ENCODE measurements at regions not wholly inside any gene's neighbourhood (a gene's known extent, or its start where the extent isn't known, plus 50 kb on each side); places are given as distances from the start of the nearest gene placed in this dataset.

DNA sequence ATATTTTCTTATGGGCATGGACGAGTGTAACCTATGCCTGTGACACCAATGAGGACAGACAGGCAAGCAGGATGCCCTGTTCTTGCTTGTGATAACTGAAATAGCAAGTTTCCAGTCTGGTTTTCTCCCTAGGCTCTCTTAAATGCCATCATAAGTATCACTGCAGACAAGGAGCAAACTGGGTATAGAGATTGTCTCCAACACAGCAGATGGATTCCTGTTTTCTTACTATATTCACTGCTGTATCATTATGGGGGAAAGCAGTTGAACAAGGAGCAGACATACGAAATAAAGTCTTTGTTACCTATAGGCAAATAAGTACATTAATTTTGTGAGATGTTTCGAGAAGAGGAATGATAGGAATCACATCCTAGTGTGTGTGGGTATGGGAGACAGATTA lies 178.0 kb upstream of the TBL1XR1 start:
- Histone ChIP-seq H2AFZ (no peak overlapping the region), H3F3A (ENCODE audit: insufficient read depth, low read depth) (no peaks in the 10 kb centered on the region), H3K9me3 (ENCODE audit: insufficient read depth, low read depth) (peaks cover 5% of the 10 kb centered on the region; the same call in 1 of the 2 replicates), H4K20me1 (ENCODE audit: insufficient read depth) (no peaks in the 10 kb centered on the region), H3K27me3 (ENCODE audit: insufficient read depth, low read depth) (no peaks in the 10 kb centered on the region), H3K4me2 (no peak overlapping the region), H3K79me2 (ENCODE audit: low read depth) (no peaks in the 10 kb centered on the region), H3K36me3 (ENCODE audit: low read depth) (no peaks in the 10 kb centered on the region), H3K4me1 (replicated peaks; ENCODE audit: insufficient read depth) (no peaks in the 10 kb centered on the region), H3K9me2 (ENCODE audit: insufficient read depth) (no peaks in the 10 kb centered on the region), H3K27ac (no peak overlapping the region), H3K4me3 (no peak overlapping the region)
- CTCF ChIA-PET, result no interaction called here
- no peak for DNase-seq
- TF ChIP-seq, protein P1, sequence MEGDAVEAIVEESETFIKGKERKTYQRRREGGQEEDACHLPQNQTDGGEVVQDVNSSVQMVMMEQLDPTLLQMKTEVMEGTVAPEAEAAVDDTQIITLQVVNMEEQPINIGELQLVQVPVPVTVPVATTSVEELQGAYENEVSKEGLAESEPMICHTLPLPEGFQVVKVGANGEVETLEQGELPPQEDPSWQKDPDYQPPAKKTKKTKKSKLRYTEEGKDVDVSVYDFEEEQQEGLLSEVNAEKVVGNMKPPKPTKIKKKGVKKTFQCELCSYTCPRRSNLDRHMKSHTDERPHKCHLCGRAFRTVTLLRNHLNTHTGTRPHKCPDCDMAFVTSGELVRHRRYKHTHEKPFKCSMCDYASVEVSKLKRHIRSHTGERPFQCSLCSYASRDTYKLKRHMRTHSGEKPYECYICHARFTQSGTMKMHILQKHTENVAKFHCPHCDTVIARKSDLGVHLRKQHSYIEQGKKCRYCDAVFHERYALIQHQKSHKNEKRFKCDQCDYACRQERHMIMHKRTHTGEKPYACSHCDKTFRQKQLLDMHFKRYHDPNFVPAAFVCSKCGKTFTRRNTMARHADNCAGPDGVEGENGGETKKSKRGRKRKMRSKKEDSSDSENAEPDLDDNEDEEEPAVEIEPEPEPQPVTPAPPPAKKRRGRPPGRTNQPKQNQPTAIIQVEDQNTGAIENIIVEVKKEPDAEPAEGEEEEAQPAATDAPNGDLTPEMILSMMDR (conservative IDR thresholded peaks at IDR 0.05), result no peak
- no peak for TF ChIP-seq EZH2 (IDR thresholded peaks at IDR 0.05; ENCODE audit: low read depth)
- BruUV-seq (replicated peaks), result no TSS peak
- POLR2A ChIA-PET (ENCODE audit: unreplicated experiment), result interaction anchor here (0.8 kb wide), 1 partner anchor 104 kb away, joined by 14 read pairs; no protein-coding TSS in a partner anchor
- intact Hi-C loops (cut with micrococcal nuclease; ENCODE audit: unreplicated experiment), result loop anchor here (5.0 kb wide), 1 partner anchor 323 kb away; no protein-coding TSS in a partner anchor

DNA sequence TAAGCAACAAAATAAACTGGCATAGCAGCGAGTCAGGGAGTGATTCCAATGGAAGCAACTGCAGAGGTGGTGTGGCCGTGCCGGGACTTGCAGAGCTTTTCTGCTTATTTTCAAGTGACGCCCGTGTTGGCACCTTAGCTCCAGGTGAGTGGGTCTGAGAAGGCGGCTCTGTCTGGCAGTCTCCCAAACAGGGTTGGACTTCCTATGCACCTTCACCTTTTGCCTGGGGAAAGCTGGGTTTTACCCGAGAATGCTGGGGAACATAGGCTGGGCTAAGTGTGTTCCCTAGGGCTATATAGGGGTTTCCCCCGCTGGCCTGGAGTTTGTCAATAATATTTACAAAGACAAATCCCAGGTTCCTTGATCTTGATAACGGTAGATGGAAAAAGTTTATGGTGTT lies 179.9 kb upstream of the TBL1XR1 start:
- Histone ChIP-seq H3K27ac (no peak overlapping the region), H3K4me1 (replicated peaks; ENCODE audit: insufficient read depth) (no peaks in the 10 kb centered on the region), H4K20me1 (ENCODE audit: insufficient read depth) (no peaks in the 10 kb centered on the region), H3K4me3 (no peak overlapping the region), H3K9me3 (ENCODE audit: insufficient read depth, low read depth) (peaks cover 14% of the 10 kb centered on the region), H3K9me2 (ENCODE audit: insufficient read depth) (no peaks in the 10 kb centered on the region), H3K36me3 (ENCODE audit: low read depth) (no peaks in the 10 kb centered on the region), H3F3A (ENCODE audit: insufficient read depth, low read depth) (no peaks in the 10 kb centered on the region), H2AFZ (no peak overlapping the region), H3K27me3 (ENCODE audit: insufficient read depth, low read depth) (no peaks in the 10 kb centered on the region), H3K79me2 (ENCODE audit: low read depth) (no peaks in the 10 kb centered on the region), H3K4me2 (0 out of 2 replicates have a peak overlapping the region, but pooled peaks have one; percentile 7)
- no TSS peak for BruUV-seq (replicated peaks)
- intact Hi-C loops (cut with micrococcal nuclease; ENCODE audit: unreplicated experiment), result loop anchor here (5.0 kb wide), 1 partner anchor 325 kb away; no protein-coding TSS in a partner anchor
- CTCF ChIA-PET, result no interaction called here
- POLR2A ChIA-PET (ENCODE audit: unreplicated experiment), result interaction anchor here (0.6 kb wide), 1 partner anchor 147 kb away, joined by 6 read pairs; no protein-coding TSS in a partner anchor
- DNase-seq, result peak; percentile 66 to 77
- TF ChIP-seq, protein P1 (conservative IDR thresholded peaks at IDR 0.05), result no peak
- no peak for TF ChIP-seq EZH2 (IDR thresholded peaks at IDR 0.05; ENCODE audit: low read depth)

DNA sequence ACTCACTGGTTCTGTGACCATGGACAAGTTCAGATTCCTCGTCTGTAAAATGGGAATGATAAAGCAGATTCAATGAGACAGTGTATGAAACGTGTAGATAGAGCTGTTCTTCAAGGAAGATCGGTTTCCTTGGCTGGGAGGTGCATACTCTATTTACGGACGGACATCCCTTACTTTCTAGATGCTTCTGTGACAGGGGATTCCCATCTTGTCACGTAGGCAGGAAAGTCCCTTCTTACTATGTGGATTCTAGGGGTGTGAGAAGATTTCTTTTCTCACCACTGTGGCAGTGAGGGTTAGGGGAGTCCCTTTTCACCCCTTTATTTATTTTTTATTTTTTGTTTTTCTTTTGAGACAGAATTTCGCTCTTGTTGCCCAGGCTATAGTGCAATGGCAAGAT lies 180.9 kb upstream of the TBL1XR1 start:
- ChIA-PET POLR2A (ENCODE audit: unreplicated experiment) (no interaction called here), CTCF (no interaction called here)
- Histone ChIP-seq H3F3A (ENCODE audit: insufficient read depth, low read depth) (no peaks in the 10 kb centered on the region), H3K4me1 (replicated peaks; ENCODE audit: insufficient read depth) (no peaks in the 10 kb centered on the region), H3K79me2 (ENCODE audit: low read depth) (no peaks in the 10 kb centered on the region), H4K20me1 (ENCODE audit: insufficient read depth) (no peaks in the 10 kb centered on the region), H3K9me2 (ENCODE audit: insufficient read depth) (no peaks in the 10 kb centered on the region), H3K4me3 (no peak overlapping the region), H3K36me3 (ENCODE audit: low read depth) (no peaks in the 10 kb centered on the region), H3K27me3 (ENCODE audit: insufficient read depth, low read depth) (no peaks in the 10 kb centered on the region), H3K9me3 (ENCODE audit: insufficient read depth, low read depth) (peaks cover 24% of the 10 kb centered on the region), H3K27ac (no peak overlapping the region), H2AFZ (no peak overlapping the region), H3K4me2 (no peak overlapping the region)
- no TSS peak for BruUV-seq (replicated peaks)
- TF ChIP-seq, protein P1 (conservative IDR thresholded peaks at IDR 0.05), result no peak
- TF ChIP-seq EZH2 (IDR thresholded peaks at IDR 0.05; ENCODE audit: low read depth), result no peak
- DNase-seq, result no peak
- intact Hi-C loops (cut with micrococcal nuclease; ENCODE audit: unreplicated experiment), result loop anchor here (5.0 kb wide), 1 partner anchor 326 kb away; no protein-coding TSS in a partner anchor

All from PC-9 (cell line).